Urothelium cell line (cell line): ENCODE measurements at regions not wholly inside any gene's neighbourhood (a gene's known extent, or its start where the extent isn't known, plus 50 kb on each side); places are given as distances from the start of the nearest gene placed in this dataset.

Source experiments
- DNase-seq: peaks from one replicate; pipeline ENCODE4 v3.0.0; 2011; ENCODE audit warnings: low spot score, mixed read lengths
- FAIRE-seq: peaks from 2 replicates; lab custom pipeline; 2011; peaks lifted over from hg19 to GRCh38; lab: Jason Lieb, UNC

DNA sequence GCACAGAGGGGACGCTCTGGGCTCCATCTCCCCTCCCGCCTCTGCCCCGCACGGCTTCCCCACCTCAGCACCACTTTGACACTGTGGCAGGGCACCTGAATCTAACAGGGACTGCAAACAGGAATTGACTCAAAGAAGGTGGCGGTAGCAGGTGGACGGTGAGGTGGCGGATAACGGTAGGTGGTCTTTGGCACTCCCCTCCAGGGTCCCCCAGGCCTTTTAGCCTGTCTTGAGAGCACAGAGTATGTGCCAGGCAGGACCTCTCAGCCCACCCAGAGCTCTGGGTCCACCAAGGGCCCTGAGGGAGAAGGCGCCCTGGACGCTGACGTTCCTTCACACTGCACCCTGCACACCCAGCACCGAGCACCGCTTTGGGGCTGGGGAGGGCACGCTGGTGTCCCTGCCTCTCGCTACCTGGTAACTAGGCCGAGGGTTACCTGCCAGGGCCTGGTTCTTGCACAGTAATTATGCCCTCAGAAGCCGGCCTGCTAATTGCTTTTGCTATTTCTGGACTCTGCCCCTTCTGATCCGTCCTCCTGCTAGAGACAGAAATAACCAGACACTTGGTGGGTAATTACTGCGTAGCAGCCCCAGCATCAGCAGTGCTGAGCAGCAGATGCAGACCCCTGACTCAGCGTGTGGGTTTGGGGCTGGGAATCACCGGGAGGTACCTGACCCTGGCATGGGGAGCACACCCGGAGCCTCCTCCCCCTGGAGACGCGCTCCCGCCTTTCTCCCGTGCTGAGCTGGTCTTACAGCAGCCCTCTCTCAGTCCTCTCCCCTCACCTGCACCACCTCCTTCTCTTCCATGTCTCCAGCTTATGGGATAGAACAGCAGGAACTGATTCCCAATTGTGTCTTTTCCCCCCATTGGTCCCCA lies 103.3 kb upstream of the B3GAT1 start:
- DNase-seq, result no peak
- FAIRE-seq, result no peak

DNA sequence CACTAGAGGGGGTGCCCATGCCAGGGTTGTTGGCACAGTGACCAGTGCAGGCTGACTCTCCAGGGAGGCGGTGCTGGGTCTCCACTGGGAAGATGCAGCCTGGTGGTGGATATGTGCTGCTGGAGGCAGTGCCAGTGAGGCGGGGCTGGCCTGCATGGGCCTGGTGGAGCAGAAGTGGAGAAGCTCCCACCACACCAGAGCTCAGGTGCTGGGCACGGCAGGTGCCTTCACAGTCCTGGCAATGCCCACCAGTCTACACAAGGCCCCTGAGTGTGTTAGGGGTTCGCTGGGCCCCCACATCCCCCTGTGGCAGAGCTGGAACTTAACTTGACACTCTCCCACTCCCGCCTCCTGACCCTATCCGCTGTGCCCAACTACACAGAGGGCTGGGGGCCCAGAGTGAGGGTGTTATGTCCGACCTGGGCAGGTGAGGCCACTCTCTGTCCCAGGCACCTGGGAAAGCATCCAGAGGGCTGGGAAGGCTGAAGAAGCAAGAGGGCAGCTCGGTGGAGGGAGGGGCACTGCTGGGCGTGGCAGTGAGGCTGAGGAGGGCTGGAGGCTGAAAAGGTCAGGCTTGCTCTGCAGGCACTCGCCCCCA lies 102.4 kb upstream of the B3GAT1 start:
- DNase-seq, result no peak
- no peak for FAIRE-seq

DNA sequence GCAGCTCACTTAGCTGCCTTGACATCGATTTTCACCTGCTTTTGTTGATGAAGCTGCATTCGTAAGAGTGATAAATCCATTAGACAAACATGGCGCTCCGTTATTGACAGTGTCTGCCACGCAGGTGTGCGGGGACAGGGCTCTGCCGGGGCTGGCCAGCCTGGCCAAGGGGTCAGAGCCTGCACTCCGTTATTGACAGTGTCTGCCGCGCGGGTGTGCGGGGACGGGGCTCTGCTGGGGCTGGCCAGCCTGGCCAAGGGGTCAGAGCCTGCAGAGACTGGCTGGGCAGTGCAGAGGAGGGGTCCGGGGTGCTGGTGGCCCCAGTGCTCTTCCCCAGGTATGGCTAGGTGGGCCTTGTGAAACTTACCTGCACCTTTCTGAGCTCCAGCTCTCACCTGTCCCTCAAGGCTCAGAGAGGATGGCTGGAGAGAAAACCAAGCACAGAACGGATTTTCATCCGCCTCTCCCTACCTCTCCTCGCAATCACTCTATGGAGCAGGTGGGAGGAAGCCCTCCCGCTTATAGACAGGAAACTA lies 101.6 kb upstream of the B3GAT1 start:
- FAIRE-seq (no peak), DNase-seq (no peak)

DNA sequence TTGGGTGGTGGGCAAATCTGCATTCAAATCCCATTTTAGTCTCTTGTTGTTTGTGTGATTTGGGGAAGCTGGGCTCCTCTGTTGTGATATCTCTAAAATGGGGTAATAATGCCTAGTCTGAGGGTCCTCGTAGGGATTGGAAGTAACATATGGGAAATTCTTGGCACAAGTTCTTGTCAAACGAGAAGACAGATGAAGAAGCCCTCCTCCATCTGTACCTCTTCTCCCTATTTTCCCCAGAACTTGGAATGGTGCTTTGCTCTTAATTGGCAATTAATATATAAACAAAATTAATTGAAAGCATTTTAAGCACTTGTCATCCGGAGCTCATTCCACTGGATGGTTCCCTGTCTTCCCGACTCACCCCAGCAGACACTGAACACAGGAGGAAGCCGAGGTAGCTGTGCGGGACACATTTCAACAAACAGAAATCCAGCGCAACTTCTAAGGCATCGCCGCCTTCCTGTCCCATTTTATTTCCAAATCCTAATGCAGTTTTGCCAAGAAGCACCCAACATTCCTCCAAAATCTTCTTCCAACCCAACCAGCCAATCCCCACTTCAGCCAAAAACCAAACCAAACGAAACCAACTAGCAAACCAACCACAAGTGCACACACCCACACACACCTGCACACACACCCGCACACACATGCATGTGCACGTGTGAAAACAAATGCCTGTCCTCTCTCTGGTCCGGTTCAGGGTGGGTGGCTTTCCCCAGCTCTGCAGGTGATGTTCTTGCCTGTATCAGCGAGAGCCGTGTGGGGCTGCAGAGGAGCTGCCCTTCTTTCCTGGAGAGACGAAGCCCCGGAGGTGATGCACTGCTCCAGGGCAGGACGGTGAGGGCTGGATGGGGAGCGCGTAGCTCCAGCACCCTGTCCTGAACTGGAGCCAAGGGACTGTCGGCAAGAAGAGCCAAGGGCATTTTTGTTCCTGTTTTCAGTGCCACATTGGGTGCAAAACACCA lies 100.8 kb upstream of the B3GAT1 start:
- FAIRE-seq (no peak), DNase-seq (no peak)

DNA sequence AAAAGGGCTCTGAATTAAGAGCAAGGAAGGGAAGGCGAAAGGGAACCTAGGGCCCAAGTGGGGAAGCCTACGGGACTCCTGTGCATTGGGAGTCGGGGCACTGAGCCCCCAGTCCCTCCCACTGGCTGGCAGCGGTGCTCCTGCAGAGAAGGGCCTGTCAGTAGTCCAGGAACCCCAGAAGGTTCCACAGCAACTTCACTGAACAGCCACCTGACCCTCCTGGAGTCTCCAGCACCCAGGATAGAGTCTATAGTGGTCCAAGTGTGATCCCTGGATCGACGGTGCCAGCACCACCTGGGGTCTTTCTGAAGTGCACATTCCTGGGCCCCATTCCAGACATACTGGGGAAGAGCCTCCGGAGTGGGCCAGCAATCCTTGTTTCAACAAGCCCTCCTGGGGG lies 100.0 kb upstream of the B3GAT1 start:
- DNase-seq (no peak), FAIRE-seq (no peak)

DNA sequence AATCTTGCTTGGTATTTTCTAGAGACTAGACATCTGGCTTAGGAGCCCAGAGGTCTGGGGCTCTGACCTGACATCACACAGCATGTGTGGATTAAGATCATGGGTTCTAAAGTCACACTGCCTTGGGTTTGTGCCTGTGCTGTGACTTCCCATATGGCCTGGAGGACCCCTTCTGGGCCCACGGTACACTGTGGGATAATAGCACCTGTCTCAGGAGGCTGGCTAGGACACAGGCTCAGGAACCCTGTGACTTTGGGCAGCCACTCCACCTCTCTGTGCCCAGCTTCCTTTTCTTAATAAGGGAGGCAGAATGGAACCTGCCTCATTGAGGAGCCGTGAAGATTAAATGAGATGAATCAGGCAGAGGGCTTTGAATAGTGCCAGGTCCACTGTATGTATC lies 99.2 kb upstream of the B3GAT1 start:
- FAIRE-seq, result no peak
- DNase-seq, result no peak

DNA sequence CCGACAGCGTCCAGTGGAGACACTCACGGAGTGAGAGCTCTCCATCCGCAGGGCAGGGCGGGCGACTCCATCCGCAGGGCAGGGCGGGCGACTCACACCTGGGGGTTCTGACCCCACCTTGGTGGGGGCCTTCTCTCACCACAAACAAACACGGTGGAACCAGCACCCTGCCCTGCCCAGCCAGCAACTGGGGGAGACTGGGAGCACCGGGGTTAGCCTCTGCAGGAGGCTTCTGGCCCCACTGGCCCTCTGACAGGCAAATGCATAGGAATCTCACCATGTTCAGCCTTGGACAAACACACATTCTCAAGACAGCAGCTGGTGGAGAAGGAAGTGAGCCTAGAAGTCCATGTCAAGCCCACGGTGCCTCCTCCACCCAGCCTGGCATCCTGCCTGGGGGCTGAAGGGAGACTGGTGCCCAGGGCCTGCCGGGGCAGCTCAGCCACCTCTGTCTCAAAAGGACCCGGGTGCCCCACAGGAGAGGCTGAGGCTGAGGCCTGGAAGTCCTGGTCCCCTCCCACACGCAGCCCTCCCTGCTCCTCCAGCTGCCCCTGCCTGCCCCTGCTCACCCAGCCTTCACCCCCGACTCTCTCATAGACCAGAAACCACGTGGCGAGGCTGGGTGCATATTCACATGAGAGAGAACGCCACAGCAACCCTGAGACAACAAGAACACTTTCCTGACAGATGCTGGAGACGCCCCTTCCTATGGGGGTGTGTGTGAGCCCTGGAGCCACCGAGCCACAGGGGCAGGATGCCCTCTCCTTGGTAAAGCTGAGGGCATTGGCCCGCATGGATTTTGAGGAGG lies 98.4 kb upstream of the B3GAT1 start:
- no peak for DNase-seq
- FAIRE-seq, result no peak

DNA sequence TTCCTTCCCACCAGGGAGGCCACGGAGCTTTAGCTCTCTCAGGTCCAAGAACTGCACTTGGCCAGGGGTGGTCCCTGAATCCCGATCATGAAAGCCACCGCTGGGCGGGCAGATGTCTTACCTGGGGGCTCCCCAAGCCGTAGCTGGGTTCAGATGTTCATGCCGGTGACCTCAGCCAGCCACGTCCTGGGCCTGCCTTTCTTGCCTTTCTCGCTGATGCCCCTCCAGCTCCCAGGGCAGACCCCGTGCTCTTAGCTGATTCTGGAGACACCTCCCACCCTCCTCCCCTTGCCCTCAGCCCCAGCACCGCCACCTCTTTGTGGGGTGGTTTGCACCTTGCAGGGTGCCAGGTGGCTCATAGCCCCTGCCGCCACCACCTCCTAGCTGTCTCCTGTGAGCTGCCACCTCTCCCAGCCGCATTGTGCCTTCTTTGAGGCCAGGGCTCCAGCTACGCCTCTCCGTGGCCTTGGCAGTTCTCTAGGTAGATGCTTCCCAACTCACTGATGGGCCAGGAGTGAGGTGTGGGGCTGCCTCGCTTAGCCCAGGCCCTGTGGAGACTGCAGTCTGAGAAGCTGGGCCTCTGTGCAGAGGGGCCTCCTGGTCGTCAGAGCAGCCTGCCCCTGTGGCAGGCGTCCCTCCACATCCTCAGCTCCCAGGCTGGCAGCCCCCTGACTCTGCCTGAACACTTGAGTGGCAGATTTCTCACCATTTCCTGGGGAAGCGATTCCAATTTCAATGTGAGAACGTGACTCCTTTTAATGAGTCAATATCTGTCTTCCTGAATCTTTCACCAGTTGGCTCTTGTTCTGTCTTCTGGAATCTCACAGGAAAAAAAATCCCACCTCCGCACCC lies 97.6 kb upstream of the B3GAT1 start:
- no peak for FAIRE-seq
- no peak for DNase-seq

DNA sequence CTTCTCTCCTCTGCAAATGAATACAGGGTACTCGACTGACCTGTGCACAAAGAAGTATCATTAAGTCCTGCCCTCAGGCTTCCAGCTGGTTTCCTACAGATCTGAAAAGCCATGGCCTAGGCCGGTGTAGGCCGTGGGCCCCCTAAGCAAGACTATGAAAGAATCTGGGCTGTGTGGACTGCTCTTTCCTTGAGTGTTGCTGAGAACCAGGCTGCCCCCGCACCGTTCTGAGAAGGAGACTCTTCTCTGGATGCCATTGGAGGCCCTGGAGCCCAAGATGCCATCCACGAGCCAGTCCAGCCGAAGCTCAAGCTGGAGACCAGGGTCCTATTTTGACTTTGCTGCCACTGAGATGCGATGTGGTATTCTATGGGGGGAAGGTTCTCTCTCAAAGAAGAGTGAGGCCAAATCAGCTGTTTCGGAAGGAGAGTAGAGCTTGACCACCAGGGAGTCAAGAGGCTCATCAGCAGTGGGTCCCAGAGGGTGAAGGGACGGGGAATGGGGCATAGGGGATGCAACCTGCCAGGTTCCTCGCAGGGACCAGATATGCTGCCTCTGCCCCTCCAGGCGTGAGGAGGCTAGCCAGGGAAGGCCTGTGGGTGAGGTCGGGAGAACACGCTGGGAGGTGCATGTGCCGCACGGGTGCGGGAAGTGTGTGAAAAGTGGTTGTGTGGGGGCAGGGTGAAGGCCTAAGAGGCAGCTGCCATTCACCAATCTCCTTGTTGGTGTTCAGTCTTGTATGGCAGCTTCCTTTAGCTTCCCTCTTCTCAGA lies 96.4 kb upstream of the B3GAT1 start:
- DNase-seq, result no peak
- FAIRE-seq, result no peak

DNA sequence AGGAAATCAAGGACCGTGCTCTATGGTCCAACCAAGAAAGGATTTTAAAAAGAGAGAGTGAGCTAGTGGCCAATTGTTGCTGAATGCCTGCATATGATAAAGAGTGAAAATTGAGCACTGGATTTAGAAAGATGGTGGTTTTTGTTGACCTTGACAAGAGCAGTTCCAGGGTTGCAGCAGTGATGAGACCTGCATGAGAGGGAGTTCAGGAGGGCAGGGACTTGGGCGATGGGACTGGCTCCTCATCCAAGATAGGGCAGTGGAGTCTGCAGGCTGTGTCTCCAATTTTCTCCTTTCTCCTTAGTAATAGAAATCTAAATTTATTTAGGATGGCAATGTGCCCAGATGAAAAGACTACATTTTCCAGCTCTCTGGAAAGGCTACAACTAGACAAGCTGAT lies 94.0 kb upstream of the B3GAT1 start:
- no peak for FAIRE-seq
- DNase-seq, result no peak

DNA sequence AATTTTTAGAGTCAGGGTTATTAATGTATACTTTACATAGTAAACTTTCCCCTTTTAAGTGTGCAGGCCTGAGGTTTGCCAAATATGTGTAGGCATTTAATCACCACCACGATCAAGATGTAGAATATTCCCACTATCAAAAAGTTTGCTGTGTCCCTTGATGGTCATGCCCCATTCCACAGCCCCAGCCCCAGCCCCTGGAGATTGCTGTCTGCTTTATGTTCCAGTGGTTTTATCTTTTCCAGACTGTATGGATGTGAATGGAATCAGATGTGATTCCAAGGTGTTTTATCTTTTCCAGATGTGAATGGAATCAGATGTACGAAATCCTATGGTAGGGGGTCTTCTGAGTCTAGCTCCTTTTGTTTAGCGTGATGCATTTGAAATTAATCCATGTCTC lies 93.1 kb upstream of the B3GAT1 start:
- FAIRE-seq (no peak), DNase-seq (no peak)

DNA sequence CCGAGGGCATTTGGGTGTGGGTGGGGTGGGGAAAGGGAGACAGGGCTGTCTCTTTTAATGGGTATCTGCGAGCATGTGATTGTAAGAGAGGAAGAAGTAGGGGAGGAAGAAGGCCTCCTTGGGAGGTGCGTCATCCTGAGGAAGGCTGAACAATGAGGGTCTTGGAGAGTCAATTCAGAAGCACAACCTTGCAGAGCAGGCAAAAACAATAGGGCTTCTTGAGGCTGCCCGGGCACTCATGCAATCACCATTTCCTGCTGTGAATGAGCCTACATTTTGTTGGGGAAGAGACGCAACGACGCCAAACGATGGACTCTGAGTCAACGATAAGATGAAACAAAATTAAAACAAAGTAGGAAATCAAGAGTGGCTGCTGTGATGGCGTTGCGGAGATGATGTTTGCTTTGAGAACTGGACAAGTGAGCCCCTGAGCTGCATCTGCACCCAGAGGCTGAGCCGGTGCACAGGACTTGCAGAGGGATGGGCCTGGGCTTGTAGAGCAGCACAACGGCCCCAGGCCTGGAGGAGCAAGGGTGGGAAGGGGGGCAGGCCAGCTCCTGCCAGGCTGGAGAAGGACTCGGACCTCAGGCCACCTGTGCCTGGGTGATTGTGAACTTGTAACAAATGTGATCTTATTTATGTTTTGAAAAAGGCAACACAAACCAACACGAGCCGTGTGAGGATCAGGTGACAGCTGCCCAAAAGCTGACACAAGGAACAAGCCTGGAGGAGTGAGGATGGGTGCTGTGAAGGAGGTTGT lies 92.3 kb upstream of the B3GAT1 start:
- FAIRE-seq (no peak), DNase-seq (no peak)

DNA sequence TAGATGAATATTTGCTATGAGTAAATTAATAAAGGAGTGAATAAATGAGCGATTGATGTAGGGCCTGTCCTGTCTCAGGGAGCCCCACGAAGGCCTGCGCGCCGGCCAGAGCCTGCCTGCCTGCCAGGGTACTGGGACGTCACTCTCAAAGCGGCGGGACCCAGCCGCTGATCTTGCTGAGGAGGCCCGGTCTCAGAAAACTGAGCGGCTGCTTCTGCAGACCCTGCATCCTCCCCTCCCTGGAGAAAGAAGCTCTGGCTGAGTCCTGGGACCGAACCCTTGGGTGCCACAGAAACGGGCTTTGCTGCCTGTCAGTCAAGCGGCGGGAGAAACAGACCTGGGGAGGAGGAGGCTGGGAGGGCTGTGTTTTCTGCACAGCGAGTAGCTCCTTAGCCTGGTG lies 91.6 kb upstream of the B3GAT1 start:
- DNase-seq (no peak), FAIRE-seq (no peak)

DNA sequence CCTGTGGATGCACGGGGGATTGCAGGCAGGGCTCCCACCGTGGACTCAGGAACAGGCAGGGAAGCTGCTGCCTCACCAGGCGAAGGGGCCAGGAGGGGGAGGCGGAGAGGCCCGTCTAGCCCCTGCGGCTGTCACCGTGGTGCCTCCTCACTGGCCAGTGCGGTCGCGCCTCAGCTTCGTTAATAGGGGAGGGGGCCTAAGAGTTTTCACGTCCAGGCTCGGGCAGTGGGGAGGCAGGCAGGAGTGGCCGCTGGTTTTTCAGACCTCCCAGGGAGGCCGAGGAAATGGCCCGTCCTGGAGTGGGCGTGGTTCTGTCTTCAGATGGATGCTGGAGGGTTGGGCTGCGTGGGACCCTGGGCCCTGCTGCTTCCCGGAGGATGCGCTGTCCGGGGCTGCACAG lies 91.1 kb upstream of the B3GAT1 start:
- DNase-seq (no peak), FAIRE-seq (no peak)

DNA sequence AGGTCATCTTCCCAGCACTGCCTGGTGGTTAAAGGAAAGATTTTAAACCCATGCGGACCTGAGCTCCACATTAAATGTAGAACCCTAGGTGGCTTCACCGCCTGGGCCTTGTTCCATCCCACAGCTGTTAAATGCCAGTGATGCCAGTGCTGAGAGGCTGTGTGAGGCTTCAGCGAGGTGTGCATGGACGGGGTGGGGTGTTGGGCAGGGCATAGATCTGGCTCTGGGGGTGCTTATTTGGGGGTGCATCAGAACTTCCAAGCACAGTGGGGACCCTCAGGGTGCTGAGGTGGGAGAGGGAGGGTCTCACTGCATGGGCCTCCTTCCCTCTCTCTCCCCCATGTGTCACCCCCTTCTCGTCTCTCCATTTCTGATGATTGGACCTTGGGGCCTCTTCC lies 90.1 kb upstream of the B3GAT1 start:
- DNase-seq (no peak), FAIRE-seq (no peak)

DNA sequence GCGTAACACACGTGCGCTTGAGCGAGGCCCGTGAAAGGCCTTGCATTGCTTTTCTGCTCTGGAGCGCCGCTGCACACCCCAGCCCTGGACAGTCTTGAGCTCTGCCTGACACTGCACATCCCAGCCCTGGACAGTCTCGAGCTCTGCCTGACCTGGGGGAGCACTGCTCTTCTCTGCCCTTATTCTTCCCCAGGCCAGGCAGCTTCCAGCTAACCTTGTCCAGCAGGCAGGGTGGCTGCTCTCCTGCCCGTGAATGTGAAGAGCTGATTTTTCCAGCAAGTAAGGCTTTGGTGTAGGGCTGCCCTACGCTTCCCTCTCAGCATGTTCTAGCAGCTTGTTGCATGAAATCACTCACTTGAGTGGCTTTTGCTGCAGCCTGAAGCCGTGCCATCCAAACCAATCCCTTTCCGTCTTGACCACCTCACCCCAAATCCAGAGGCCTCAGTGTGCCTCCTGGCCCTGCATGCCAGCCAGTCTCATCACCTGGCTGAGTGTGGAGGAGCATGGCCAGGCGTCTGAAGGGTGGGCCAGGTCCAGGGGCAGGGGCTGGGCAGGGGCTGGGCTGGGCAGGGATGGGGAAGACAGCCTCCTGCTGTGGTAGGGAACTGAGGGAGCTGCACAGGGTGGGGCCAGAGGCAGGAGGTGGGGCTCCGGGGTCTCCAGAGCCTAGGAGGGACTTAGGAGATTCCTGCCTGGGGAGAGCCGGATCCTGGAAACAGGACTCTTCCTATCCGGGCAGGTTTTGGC lies 89.5 kb upstream of the B3GAT1 start:
- FAIRE-seq (no peak), DNase-seq (no peak)

DNA sequence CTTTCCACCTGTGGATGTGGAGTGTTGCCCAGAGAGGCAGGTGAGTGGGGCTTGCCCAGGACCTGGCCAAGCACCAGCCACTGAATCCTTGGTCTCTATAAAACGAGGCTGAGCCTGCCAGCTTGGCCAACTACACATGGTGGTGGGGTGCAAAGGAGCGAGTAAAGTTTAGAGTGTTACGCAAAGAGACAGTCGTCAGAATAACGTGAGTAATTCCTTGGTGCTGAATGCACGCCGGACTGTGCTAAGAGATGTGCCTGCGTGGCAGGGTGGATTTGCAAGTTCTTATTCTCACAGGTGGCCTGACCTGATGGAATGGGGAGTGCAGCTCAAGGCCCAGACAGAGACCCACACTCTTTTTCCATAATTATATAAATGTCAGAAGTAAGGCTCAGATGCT lies 88.6 kb upstream of the B3GAT1 start:
- FAIRE-seq (no peak), DNase-seq (no peak)
